ENCODE measurements at regions not wholly inside any gene's neighbourhood (a gene's known extent, or its start where the extent isn't known, plus 50 kb on each side); places are given as distances from the start of the nearest gene placed in this dataset.

- ATAC-seq (ENCODE audit: poor library complexity) = no peak
- CTCF ChIA-PET = no interaction called here
These were observed 64.7 kb downstream of the KLF15 start for GRCh38 chr3:126292318-126293070.

GRCh38 chr3:126291537-126291936, 65.7 kb downstream of the KLF15 start:
- Mint-ChIP-seq H3K27ac (no peak overlapping the region), H3K27me3 (peaks cover 39% of the 10 kb centered on the region), H3K36me3 (ENCODE audit: low read depth) (no peaks in the 10 kb centered on the region), H3K4me3 (no peak overlapping the region), H3K9me3 (no peaks in the 10 kb centered on the region), H3K4me1 (ENCODE audit: low read depth) (no peaks in the 10 kb centered on the region)
- H3K27ac ChIP-seq (ENCODE audit: low read depth in 1 of 2, low read length in 2 of 2) = no peak overlapping the region
- CTCF ChIA-PET = no interaction called here
- POLR2A ChIA-PET = no interaction called here
- peaks cover 25 to 39% of the 10 kb centered on the region in 2 experiments for H3K27me3 ChIP-seq (ENCODE audit: control insufficient read depth in 1 of 2, insufficient read depth in 2 of 2, low read length in 2 of 2)
- no peak overlapping the region for H3K4me3 ChIP-seq (ENCODE audit: low read length)
- peaks cover 0 to 16% of the 10 kb centered on the region in 2 experiments for H3K9me3 ChIP-seq (ENCODE audit: control insufficient read depth in 1 of 2, insufficient read depth in 1 of 2, low read length in 2 of 2)
- H3K4me1 ChIP-seq (ENCODE audit: insufficient read depth, low read length) = peaks cover 4% of the 10 kb centered on the region
- intact Hi-C loops (cut with DNase I, micrococcal nuclease) = no loop called here
- ATAC-seq (ENCODE audit: poor library complexity) (no peak), DNase-seq (no peak)
- no peaks in the 10 kb centered on the region for H3K36me3 ChIP-seq (ENCODE audit: insufficient read depth, low read length)
- no peak for TF ChIP-seq CTCF (IDR thresholded peaks at IDR 0.05)

More at GRCh38 chr3:126292318-126293070, 64.7 kb downstream of the KLF15 start:
- no peaks in the 10 kb centered on the region for H3K4me1 Mint-ChIP-seq (ENCODE audit: low read depth)
- H3K4me3 Mint-ChIP-seq = no peak overlapping the region
- Histone ChIP-seq H3K36me3 (ENCODE audit: insufficient read depth, low read length) (no peaks in the 10 kb centered on the region), H3K27ac (ENCODE audit: low read depth in 1 of 2, low read length in 2 of 2) (no peak overlapping the region), H3K4me3 (ENCODE audit: low read length) (no peak overlapping the region), H3K9me3 (ENCODE audit: control insufficient read depth in 1 of 2, insufficient read depth in 1 of 2, low read length in 2 of 2) (peaks cover 0 to 12% of the 10 kb centered on the region in 2 experiments), H3K4me1 (ENCODE audit: insufficient read depth, low read length) (peaks cover 4% of the 10 kb centered on the region), H3K27me3 (ENCODE audit: control insufficient read depth in 1 of 2, insufficient read depth in 2 of 2, low read length in 2 of 2) (peaks cover 18 to 29% of the 10 kb centered on the region in 2 experiments)
- H3K9me3 Mint-ChIP-seq = no peaks in the 10 kb centered on the region
- POLR2A ChIA-PET = no interaction called here
- H3K27me3 Mint-ChIP-seq = peaks cover 34% of the 10 kb centered on the region
- no peak overlapping the region for H3K27ac Mint-ChIP-seq
- intact Hi-C loops (cut with DNase I, micrococcal nuclease) = no loop called here
- no peaks in the 10 kb centered on the region for H3K36me3 Mint-ChIP-seq (ENCODE audit: low read depth)
- no peak for TF ChIP-seq CTCF (IDR thresholded peaks at IDR 0.05)
- DNase-seq = no peak

GRCh38 chr3:126291061-126291460, 66.1 kb downstream of the KLF15 start:
- no peaks in the 10 kb centered on the region for H3K36me3 ChIP-seq (ENCODE audit: insufficient read depth, low read length)
- no peak for TF ChIP-seq CTCF (IDR thresholded peaks at IDR 0.05)
- H3K27me3 ChIP-seq (ENCODE audit: control insufficient read depth in 1 of 2, insufficient read depth in 2 of 2, low read length in 2 of 2) = peaks cover 28 to 43% of the 10 kb centered on the region in 2 experiments
- ChIA-PET CTCF (no interaction called here), POLR2A (no interaction called here)
- H3K4me3 ChIP-seq (ENCODE audit: low read length) = no peak overlapping the region
- Mint-ChIP-seq H3K9me3 (no peaks in the 10 kb centered on the region), H3K27me3 (peaks cover 44% of the 10 kb centered on the region), H3K4me3 (no peak overlapping the region), H3K27ac (no peak overlapping the region), H3K36me3 (ENCODE audit: low read depth) (no peaks in the 10 kb centered on the region), H3K4me1 (ENCODE audit: low read depth) (no peaks in the 10 kb centered on the region)
- no peak overlapping the region for H3K27ac ChIP-seq (ENCODE audit: low read depth in 1 of 2, low read length in 2 of 2)
- DNase-seq (no peak), ATAC-seq (ENCODE audit: poor library complexity) (no peak)
- peaks cover 4% of the 10 kb centered on the region for H3K4me1 ChIP-seq (ENCODE audit: insufficient read depth, low read length)
- intact Hi-C loops (cut with DNase I, micrococcal nuclease) = no loop called here
- H3K9me3 ChIP-seq (ENCODE audit: control insufficient read depth in 1 of 2, insufficient read depth in 1 of 2, low read length in 2 of 2) = peaks cover 0 to 16% of the 10 kb centered on the region in 2 experiments
